NCI-H748 (cell line): ENCODE measurements at regions not wholly inside any gene's neighbourhood (a gene's known extent, or its start where the extent isn't known, plus 50 kb on each side); places are given as distances from the start of the nearest gene placed in this dataset.

Experiments
- DNase-seq: peaks from one replicate; lab custom pipeline; 2025; ENCODE audit not compliant: unreplicated experiment; lab: John Stamatoyannopoulos, UW

DNA sequence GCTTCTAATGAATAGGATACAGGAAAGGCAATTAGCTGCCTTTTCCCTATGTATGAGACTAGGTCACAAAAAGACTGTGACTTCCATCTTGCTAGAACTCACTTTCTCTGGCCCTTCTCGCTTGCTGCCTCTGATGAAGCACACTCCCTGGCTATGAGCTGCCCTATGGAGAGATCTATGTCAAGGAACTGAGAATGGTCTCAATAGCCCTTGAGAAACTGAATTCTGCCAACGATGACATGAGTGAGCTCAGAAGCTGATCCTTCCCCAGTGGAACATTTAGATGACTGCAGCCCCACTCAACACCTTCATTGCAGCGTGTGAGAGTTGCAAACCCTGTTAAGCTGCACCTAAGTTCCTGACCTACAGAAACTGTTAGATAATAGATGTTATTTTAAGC lies 309.8 kb downstream of the COG6 start:
- DNase-seq: no peak

DNA sequence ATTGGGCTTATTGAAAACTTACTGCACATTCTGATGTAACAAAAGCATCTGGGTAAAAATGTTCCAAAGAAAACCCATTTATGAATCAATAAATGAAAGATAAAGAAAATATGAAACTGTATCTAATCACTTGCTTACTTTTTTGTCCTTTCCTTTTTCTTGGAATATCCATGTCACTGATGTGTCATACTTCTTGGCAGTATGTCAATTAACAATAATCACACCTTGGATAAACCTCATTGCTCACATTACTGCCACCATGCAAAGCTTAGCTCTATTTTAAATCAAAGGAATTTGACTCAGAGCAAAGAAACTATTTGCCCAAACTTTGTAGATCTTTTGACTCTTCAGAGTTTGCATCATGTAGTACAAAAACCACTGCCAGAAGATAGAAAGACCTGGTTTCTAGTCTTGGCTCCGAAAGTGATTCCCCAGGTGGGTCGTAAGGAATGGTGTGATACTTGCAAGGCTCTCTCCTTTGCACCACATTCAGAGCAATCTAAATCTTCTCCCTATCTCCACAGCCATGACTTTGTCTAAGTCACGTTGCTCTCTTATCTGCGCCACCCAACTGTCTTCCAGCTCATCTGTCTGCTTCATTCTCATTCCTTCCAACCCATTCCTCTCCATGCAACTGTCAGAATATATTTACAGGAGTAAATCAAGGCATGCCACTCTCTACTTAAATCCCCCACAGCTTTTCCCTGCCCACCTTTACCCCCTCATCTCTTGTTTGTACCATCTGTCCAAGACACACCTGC lies 311.9 kb downstream of the COG6 start:
- no peak for DNase-seq

DNA sequence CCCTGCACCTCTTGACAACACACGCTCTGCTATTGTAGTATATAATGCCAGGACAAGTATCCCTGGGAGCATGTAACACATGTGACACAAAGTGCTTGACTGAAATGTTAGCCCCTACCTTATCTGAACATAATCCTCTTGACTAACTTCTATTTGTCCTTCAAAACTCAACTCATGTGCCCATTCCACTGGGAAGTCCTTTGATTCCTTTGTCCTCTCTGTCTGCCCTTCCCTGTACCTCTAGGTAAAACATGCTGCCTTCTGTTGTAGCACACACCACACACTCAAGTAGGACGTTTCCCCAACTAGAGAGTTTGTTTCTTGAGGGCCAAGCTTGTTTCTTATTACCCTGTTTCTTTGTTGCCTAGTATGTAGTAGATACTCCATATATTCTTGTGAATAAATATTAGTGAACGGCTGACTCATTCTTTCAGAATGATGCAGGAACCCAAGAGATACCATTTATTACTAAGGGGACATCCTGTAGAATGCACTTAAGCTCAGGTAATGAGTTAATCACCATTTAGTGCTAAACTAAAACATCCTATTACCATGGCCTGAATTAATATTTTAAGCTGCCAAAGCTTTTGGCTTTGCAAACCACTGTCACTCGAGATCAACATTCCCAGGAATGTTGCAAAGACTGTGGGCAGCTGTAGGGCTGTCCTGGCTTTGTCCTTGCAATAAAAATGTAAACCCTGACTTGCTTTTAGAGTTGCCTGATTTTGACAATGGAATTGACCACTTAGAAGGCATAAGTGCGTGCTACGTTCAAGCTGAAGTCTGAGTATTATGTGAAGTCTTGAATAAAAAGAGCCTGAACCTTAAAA lies 313.4 kb downstream of the COG6 start:
- no peak for DNase-seq

DNA sequence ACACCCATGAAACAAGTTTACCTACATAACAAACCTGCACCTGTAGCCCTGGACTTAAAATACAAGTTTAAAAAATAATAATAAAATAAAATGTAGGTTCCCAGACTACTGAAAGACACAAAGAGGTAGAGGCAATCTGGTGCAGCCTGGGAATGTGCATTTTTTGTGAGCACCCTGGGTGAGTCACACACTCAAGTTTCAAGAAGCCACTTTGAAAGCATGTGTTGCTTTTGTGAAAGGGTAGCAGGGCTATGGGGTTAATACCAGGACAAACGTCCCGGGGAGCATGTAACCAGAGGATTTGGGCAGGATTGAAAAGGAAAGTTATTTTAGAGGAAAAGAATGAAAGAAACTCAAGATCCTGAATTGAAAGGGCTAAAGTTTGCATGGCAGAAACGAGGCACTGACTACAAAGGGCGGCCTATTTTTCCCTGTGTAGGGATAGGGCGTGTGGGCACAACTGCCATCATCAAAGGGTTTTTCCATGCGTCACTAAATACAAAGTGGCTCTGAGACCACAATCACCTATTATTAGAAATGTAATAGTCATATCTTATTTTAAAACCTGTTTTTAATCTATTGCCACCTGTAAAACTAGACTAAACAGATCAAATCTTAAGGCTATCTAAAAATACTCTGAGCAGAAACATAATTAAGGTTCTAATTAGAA lies 314.9 kb downstream of the COG6 start:
- no peak for DNase-seq

DNA sequence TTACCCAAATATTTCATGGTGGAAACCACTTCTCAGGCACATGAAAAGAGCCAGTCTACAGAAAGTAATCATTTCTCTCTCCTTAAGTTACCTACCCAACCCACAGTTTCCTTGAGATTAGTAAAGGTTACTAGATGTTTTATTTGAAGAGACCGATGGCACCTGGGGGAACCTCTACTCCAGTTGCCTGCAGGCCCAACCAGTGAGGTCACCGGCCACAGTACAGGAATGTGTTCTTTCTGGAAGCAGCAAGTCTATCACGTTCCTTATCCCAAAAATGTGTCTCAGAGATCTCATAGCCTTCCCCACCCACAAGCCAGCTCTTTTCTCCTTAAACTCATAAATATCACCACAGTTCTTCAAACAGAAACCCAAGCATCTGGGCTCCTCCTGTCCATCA lies 316.1 kb downstream of the COG6 start:
- no peak for DNase-seq

DNA sequence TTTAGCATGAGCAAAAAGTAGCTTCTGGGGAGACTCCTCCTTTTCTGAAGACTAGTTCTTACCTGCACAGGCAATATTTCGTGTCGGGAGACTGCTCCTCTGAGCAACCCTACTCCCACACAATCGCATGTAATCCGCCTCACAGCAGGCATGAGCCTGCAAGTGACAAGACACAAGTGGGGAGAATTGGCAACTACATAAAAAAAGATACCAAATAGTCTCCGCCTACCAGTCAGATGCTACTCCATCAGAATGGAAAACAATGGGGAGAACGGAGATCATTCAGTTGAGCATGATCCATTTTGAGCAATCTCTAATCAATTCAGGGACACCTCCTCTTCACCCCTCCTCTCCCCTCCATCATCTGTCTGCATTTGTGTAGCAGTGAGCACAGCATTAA lies 321.0 kb downstream of the COG6 start:
- DNase-seq: no peak

DNA sequence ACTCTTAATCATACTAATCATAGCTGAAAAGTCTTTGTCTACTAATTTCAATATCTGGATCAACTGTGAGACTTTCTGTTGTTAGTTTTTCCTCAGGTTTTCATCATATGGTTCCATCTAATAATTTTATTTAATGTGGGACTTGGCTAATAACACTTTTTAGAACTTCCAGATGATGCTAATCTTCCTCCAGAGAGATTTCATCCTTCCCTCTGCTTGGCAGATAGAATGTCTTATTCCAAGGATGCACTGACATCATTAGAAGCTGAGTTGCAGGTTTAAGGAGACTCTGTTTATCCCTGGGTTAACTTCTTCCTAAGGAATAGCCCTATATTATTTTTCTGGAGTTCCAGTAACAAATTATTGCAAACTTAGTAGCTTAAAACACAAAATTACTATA lies 325.6 kb downstream of the COG6 start:
- DNase-seq: no peak

DNA sequence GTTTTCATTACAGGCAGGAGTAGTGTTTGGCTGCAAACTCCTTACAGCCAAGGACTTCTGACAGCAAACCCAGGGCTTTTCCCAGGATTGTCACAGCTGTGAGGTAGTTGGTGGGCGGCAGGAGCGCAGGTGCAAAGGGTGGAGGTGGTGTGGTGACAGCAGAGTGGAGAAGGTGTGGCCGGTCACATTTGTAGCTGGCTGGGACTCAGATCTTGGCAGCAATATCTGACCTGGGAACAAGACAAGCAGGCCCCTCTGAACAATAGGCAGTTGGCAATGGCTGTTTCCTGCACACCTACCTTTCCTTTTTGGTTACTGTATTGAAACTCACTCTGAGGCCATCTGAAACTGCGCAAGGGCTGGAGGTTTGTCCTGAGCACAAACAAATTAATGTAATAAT lies 327.3 kb downstream of the COG6 start:
- DNase-seq: no peak

DNA sequence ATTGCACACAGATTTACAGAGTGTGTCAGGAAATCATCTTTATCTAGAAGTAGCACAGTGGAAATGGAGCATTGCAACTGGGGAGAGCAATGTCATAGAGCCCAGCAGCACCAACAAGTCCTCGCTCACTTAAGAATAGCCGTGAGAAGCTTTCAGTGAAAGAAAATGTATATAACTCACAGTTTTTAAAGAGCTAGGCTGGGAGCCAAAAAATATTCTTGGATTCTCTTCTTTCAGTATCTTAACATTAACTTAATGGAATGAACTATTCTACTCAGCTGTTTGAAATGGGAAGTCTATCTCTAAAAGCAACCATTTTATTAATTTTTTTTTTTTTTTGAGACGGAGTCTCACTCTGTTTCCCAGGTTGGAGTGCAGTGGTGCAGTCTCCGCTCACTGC lies 329.6 kb downstream of the COG6 start:
- DNase-seq: no peak

DNA sequence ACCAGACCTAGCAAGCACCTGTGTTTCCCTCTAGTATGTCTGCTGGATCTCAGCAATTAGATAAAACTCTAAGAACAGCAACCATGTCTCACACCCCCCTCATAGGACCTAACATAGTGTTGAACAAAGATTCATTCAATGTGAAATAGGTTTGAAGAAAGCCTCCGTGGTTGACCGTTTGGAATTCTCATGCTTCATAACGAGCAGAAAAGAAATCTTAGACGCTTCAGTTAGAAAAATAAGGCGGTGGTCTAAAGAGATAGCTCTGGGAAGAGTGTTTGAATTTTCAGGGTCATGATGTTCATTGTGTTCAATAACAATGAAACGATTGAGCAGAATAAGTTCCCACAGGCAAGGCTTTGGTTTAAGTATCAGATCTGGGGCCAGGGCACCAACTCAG lies 332.9 kb downstream of the COG6 start:
- no peak for DNase-seq

DNA sequence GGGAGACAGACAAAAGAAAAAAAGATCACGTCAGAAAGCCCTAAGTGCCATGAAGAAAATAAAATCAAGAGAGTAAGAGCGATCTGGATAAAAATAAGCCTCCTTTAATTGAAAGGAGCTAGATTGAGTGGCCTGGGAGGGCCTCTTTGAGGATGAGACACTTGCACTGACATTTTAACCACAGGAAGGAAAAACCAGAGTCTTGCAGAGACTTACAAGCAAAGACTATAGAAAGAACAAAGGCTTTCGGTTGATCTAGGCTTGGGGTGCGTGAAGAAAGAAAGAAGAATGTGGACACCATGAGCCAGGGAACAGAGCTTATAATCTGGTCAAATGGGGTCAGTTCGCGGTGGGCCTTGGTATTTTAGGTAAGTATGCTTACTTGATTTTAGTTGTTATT lies 342.7 kb downstream of the COG6 start:
- no peak for DNase-seq

DNA sequence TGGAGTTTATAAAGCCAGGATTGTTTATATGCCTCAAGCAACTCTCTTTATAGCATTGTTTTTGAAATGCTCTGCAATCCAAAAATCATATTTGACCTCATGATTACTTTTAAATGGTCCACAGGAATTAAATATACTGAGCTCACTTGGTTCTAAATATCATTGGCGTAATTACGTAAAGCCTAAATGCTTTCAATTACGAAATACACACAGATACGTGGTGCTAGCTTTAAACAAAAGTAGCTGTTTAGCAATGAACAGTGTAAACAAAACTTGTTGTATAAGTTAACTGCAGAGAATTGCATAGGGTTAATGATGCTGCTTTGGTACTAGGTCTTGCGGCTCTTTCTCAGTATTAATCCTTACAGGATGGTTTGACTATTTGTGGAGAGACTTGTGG lies 346.6 kb downstream of the COG6 start:
- DNase-seq: no peak

DNA sequence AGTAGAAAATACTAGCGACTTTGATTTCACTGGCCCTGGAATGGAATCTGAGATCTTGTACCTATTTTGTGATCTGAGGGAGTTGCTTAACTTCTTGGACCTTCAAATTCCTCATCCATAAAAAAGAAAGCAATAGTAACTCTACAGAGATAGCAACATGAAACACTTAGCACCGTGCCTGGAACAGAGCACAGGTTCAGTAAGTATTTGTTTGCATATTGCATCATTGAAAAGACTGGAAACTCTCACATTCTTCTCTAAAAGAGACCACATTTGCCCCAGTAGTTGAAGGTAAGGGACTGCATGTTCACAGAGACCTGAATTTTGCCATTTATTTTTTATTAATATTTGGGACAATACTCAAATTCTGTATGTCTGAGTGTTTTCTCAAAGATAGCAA lies 358.1 kb downstream of the COG6 start:
- DNase-seq: no peak

DNA sequence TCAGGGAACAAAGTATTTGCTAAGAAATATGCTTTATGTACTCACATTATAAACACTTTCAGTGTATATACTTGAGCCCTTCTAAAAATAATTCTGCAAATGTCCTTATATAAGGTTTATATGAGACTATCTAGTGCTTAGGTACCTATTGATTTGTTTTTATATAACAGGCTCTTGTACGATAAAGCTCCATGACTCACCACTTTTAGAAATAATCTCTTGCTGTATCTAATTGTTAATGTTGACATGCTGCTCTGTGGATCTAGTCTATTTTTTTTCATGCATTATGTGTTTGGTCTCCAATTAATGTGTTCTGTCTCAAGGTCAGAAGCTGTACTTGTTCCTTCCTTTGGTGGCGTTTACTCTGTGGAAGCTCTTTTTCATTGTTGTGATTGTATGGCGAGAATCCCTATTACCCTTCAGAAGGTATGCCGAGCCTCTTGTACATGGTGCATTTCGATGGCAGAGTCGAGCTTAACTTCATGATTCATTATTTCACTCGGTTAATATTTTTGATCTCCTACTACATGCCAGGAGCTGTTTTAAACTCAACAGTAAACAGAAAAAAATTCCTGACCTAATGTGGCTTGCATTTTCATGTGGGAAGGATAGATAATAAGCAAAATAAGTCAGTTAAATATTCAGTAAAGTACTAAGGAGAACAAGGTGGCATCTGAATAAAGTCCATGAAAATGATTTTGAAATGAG lies 361.6 kb downstream of the COG6 start:
- no peak for DNase-seq

DNA sequence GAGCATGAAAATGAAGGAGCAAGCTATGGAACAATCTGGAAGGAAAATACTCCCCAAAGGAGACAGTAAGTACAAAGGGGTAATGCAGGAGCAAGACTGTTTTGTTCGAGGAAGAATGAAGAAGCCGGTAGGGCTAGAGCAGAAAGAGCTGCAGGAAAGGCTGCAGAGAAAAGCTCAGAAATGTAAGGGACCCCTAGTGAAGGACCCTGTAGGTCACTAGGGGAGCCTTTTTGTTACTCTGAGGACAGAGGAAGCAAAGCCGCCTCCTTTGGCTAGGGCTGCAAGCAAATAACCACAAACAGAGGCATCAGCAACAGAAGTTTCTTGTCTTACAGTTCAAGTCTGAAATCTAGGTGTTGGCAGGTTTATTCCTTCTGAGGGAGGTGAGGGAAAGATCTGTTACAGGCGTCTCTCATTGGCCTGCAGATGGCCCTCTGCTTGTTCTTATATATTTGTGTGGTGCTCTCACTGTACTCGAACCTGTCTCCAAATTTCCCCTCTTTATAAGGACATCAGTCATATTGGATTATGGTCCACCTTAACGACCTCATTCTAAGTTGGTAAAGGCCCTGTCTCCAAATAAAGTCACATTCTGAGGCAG lies 362.3 kb downstream of the COG6 start:
- DNase-seq: no peak

DNA sequence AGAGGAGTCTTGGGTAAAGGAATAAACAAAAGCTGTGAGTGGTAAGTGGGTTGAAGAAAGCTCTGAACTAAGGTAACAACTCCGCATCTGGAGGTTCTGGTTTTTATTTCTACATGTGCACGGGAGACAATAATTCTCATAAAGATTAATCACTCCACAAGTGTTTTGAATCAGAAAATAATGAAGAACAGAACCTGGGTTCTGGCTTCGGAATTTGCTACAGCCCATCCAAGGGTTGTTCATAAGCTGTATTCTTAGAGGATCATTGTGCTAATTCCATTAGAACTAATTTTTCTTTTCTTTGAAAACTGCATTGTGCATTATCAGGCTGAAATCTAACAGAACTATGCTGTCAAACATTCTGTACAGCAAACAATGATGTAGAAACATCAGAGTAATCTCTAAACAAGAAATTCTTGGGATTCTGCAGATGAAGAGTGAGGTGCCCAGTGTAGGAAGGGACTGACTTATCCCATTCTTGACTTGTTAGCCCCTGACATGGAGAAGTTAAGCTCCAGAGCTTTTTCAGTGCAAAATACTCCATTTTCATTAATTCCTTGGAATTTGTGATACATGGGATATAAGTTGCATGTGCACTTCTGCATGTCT lies 368.2 kb downstream of the COG6 start:
- no peak for DNase-seq

DNA sequence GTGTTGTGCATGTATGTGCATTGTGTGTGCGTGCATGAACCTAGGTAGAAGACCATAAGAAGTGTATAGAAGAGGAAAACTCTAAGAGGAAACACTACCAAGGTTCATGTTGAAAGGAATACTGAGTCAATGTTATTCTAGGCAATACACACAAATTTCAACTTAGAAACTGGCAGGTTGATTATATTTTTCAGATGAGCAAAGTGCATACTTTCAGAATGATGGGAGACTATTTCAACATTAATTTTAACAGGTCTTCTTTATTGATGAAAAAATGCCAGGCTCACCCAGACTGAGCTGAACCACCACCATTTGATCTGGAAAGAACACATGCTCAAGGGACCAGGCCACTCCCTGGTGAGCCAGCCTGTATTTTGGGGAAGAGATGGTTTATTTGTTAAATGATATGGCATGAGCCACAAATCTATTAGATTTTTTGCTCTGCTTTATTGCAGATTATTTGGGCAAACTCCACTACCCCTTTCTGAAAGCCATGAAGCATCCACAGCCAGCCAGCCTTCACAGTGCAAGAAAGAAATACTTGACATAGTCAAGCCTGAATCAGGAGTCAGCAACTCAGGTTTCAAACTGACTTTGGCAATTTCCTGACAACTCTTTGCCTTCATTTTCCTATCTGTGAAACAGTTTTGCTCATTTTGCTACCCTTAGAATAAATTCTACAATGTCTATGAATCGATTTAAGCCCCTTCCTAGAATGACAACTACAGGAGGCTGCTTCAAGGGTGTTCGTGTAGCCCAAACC lies 368.9 kb downstream of the COG6 start:
- DNase-seq: no peak

DNA sequence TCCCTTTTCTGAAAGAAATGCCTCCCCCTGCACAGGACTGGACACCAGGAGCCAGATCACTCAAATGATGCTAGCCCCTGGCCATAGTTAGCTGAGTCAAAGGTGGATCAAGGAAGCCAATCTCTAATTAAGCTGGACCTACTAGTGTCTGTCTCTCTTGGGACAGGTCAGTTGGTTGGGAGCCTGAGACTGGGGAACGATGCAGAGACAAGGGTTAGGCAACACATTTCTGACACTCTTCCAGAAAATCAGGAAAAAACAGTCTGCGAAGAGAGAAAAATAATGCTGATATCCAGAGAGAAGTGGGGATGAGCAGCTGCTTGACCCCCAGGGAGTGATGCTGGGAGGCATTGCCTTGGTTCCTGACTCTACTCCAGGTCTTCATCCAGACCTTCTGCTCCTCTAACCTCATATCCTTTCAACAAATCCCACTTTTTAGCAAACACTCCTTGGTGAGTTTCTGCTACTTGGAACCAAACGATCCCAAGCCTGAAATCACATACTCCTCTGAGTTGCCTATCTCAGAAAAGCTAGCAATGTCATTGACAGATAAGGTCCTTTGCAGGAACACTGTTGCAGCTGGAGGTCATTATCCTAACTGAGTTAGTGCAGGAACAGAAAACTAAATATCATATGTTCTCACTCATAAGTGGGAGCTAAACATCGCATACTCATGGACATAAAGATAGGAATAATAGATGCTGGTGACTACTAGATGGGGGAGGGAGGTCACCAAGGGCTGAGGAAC lies 369.7 kb downstream of the COG6 start:
- no peak for DNase-seq

DNA sequence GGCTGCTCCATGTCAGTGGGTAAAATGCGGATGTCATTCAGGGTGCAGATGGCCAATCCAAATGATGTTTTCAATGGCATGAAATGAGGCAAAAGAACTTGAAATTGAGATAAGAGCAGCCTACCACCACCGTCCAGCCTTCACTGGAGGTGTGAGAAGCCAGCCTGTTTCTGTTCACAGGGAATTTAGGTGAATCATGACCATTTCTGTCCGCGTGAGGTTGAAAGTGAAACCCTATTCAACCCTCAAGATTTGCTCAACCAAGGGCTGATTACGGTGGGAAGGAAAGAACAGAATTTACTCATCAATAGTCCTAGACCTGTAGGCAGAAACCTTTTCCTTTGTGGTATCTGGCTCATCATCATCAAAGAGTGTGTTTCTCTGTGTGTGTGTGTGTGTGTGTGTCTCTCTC lies 370.7 kb downstream of the COG6 start:
- DNase-seq: no peak
